HCT116 (cell line): ENCODE measurements at regions not wholly inside any gene's neighbourhood (a gene's known extent, or its start where the extent isn't known, plus 50 kb on each side); places are given as distances from the start of the nearest gene placed in this dataset.

Source experiments
- ATAC-seq: fragments of 200-7000 bp; cut with Tn5 transposase; 2 replicates; pipeline ENCODE4 v1.9.1; 2020; ENCODE audit warnings: mild to moderate bottlenecking, moderate library complexity
- BruUV-seq: library from RNA; stranded (reverse); fragments of 400-500 nt; replicated peaks from 2 replicates; lab custom pipeline; 2021; lab: Mats Ljungman, UMichigan
- CTCF ChIA-PET: fragments of 300-600 bp; sonication (Branson Sonifier 250); formaldehyde crosslinking; loops from one replicate; lab custom pipeline; 2021; ENCODE audit warnings: antibody characterized with exemption; lab: Charles Lee
- POLR2A ChIA-PET: fragments of 300-600, 350-600 bp; sonication (Branson Sonifier 250); formaldehyde crosslinking; loops from one replicate; lab custom pipeline; 2021; ENCODE audit warnings: antibody characterized with exemption; lab: Charles Lee
- RAD21 ChIA-PET, 2 experiments: fragments of 300-600 bp; sonication (Branson Sonifier 250); formaldehyde crosslinking; loops; one replicate each; lab custom pipeline; 2023; ENCODE audit warnings: low total read pairs in 2 of 2; ENCODE audit not compliant: uncharacterized antibody in 2 of 2, unreplicated experiment in 2 of 2, low non-redundant PET in 1 of 2; lab: Charles Lee
- DNase-seq: peaks from one replicate; pipeline ENCODE4 v3.0.0-alpha.2; 2010; ENCODE audit warnings: low read depth, low spot score
- H2AFZ ChIP-seq: fragments of 200-600 bp; shearing (Covaris generic), sonication (generic); 2 replicates; pipeline ENCODE4 v1.6.1; 2017; ENCODE audit warnings: low read depth, mixed run types, mixed read lengths, antibody characterized with exemption, low read length; ENCODE audit not compliant: poor library complexity, severe bottlenecking
- H3K27ac ChIP-seq: 2 replicates; pipeline ENCODE4 v1.5.1; 2012; ENCODE audit warnings: low read depth, low read length
- H3K27me3 ChIP-seq: fragments of 200-600 bp; sonication (generic); 2 replicates; pipeline ENCODE4 v1.6.1; 2016; ENCODE audit warnings: mixed run types, low read length, mixed read lengths; ENCODE audit not compliant: insufficient read depth
- H3K36me3 ChIP-seq, 2 experiments: fragments of 200-500 bp in 1 of 2; fragments of 200-600 bp in 1 of 2; sonication (Bioruptor generic) in 1 of 2; sonication (generic) in 1 of 2; 2 replicates each; pipeline versions ENCODE4 v1.5.1 to v1.6.1; 2014 to 2016; ENCODE audit warnings: low read length in 2 of 2, inconsistent platforms in 1 of 2, mixed read lengths in 1 of 2, mixed run types in 1 of 2; ENCODE audit not compliant: insufficient read depth in 2 of 2, control insufficient read depth in 1 of 2
- H3K4me1 ChIP-seq, 2 experiments: fragments of 200-600 bp in 1 of 2; sonication (generic) in 1 of 2; 2 replicates each; pipeline versions ENCODE4 v1.5.1 to v1.6.1; 2012 to 2017; ENCODE audit warnings: low read length in 2 of 2, inconsistent platforms in 1 of 2, mild to moderate bottlenecking in 1 of 2, mixed read lengths in 1 of 2, mixed run types in 1 of 2, moderate library complexity in 1 of 2; ENCODE audit not compliant: insufficient read depth in 2 of 2, control insufficient read depth in 1 of 2
- H3K4me2 ChIP-seq: fragments of 200-600 bp; sonication (generic); 2 replicates; pipeline ENCODE4 v1.6.1; 2017; ENCODE audit warnings: mixed run types, low read length, mixed read lengths
- H3K4me3 ChIP-seq, 2 experiments: fragments of 200-600 bp in 1 of 2; sonication (generic) in 1 of 2; replicated peaks in 1 of 2; 2 replicates each; pipeline ENCODE4 v1.5.1; 2011 to 2016; ENCODE audit warnings: low read length in 2 of 2, control low read depth in 1 of 2, low read depth in 1 of 2, mild to moderate bottlenecking in 1 of 2, mixed read lengths in 1 of 2, mixed run types in 1 of 2
- H3K79me2 ChIP-seq: fragments of 200-600 bp; sonication (generic); 2 replicates; pipeline ENCODE4 v1.6.1; 2017; ENCODE audit warnings: mild to moderate bottlenecking, mixed run types, low read length, moderate library complexity, mixed read lengths; ENCODE audit not compliant: insufficient read depth
- H3K9ac ChIP-seq: fragments of 200-600 bp; sonication (generic); 2 replicates; pipeline ENCODE4 v1.6.1; 2016; ENCODE audit warnings: low read length, mixed read lengths
- H3K9me2 ChIP-seq: fragments of 200-600 bp; sonication (generic), shearing (Covaris generic); 2 replicates; pipeline ENCODE4 v1.6.1; 2017; ENCODE audit warnings: mixed run types, mild to moderate bottlenecking, moderate library complexity; ENCODE audit not compliant: insufficient read depth
- H3K9me3 ChIP-seq, 2 experiments: fragments of 200-500 bp in 1 of 2; fragments of 200-600 bp in 1 of 2; sonication (Bioruptor generic) in 1 of 2; sonication (generic) in 1 of 2; 2 replicates each; pipeline ENCODE4 v1.6.1; 2014 to 2017; ENCODE audit warnings: low read length in 2 of 2, mixed read lengths in 2 of 2, inconsistent platforms in 1 of 2, low read depth in 1 of 2, mild to moderate bottlenecking in 1 of 2, mixed run types in 1 of 2, moderate library complexity in 1 of 2; ENCODE audit not compliant: control insufficient read depth in 1 of 2, insufficient read depth in 1 of 2
- H4K20me1 ChIP-seq: fragments of 200-600 bp; sonication (generic), shearing (Covaris generic); 2 replicates; pipeline ENCODE4 v1.6.1; 2017; ENCODE audit warnings: mixed run types, mild to moderate bottlenecking, moderate library complexity; ENCODE audit not compliant: insufficient read depth
- CBX3 ChIP-seq: IDR thresholded peaks from 2 replicates; pipeline ENCODE4 v1.6.1; 2012; ENCODE audit warnings: low read depth
- CEBPB ChIP-seq: IDR thresholded peaks from 2 replicates; pipeline ENCODE4 v1.6.1; 2012; ENCODE audit warnings: low read depth
- EGR1 ChIP-seq: IDR thresholded peaks from 2 replicates; pipeline ENCODE4 v1.6.1; 2012; ENCODE audit warnings: low read depth
- ELF1 ChIP-seq: IDR thresholded peaks from 2 replicates; pipeline ENCODE4 v1.6.1; 2012; ENCODE audit warnings: low read depth, borderline replicate concordance
- EZH2 ChIP-seq: fragments of 200-600 bp; sonication (generic); IDR thresholded peaks from 2 replicates; pipeline ENCODE4 v1.6.1; 2017; ENCODE audit warnings: antibody characterized with exemption, mixed run types
- EZH2phosphoT487 ChIP-seq: fragments of 200-600 bp; IDR thresholded peaks from 2 replicates; pipeline ENCODE4 v1.6.1; 2018; ENCODE audit warnings: antibody characterized with exemption, borderline replicate concordance
- FOSL1 ChIP-seq: IDR thresholded peaks from 2 replicates; pipeline ENCODE4 v1.6.1; 2012; ENCODE audit warnings: low read depth
- JUND ChIP-seq: IDR thresholded peaks from 2 replicates; pipeline ENCODE4 v1.6.1; 2012
- POLR2AphosphoS5 ChIP-seq: IDR thresholded peaks from 2 replicates; pipeline ENCODE4 v1.6.1; 2011; ENCODE audit warnings: mild to moderate bottlenecking, low read depth, low read length, moderate library complexity
- RAD21 ChIP-seq: IDR thresholded peaks from 2 replicates; pipeline ENCODE4 v1.6.1; 2012; ENCODE audit warnings: low read depth, mild to moderate bottlenecking
- SIN3A ChIP-seq: IDR thresholded peaks from 2 replicates; pipeline ENCODE4 v1.6.1; 2012; ENCODE audit warnings: low read depth
- SP1 ChIP-seq: IDR thresholded peaks from 2 replicates; pipeline ENCODE4 v1.6.1; 2012; ENCODE audit warnings: low read depth
- SRF ChIP-seq: IDR thresholded peaks from 2 replicates; pipeline ENCODE4 v1.6.1; 2012; ENCODE audit warnings: low read depth
- TCF7L2 ChIP-seq: IDR thresholded peaks from 2 replicates; pipeline ENCODE4 v1.7.0; 2011; ENCODE audit warnings: borderline replicate concordance, inconsistent platforms; ENCODE audit not compliant: insufficient read depth, insufficient read length; ENCODE audit errors: extremely low read depth
- ZFX ChIP-seq: fragments of 450-650 bp; IDR thresholded peaks from 2 replicates; pipeline ENCODE4 v1.6.1; 2017
- ZNF274 ChIP-seq: fragments of 200-500 bp; sonication (Bioruptor generic); IDR thresholded peaks from 2 replicates; pipeline ENCODE4 v1.6.1; 2014; ENCODE audit warnings: mild to moderate bottlenecking, low read depth, low read length, inconsistent platforms
- intact Hi-C: fragments of 100-400 bp; cut with micrococcal nuclease; formaldehyde crosslinking; loops from 2 replicates; pipeline ENCODE4 v1.10.0; 2022
- TF ChIP-seq, protein P1 (sequence below): IDR thresholded peaks from 2 replicates; pipeline ENCODE4 v1.6.1; 2011; ENCODE audit warnings: mild to moderate bottlenecking, low read length, moderate library complexity; ENCODE audit not compliant: insufficient replicate concordance; ENCODE audit errors: extremely low read depth
- TF ChIP-seq, protein P2 (sequence below): IDR thresholded peaks from 2 replicates; pipeline ENCODE4 v1.6.1; 2012
- TF ChIP-seq, protein P3 (sequence below): IDR thresholded peaks from 2 replicates; pipeline ENCODE4 v1.6.1; 2012; ENCODE audit warnings: low read depth
- TF ChIP-seq, protein P4 (sequence below), 3 experiments: fragments of 200-600 bp in 1 of 3; sonication (generic) in 1 of 3; IDR thresholded peaks in 2 of 3; conservative IDR thresholded peaks in 1 of 3; 2 replicates each; pipeline ENCODE4 v1.5.1; 2012 to 2017; ENCODE audit warnings: low read depth in 2 of 3, low read length in 2 of 3, antibody characterized with exemption in 1 of 3, borderline replicate concordance in 1 of 3, control low read depth in 1 of 3, mild to moderate bottlenecking in 1 of 3, mixed read lengths in 1 of 3, mixed run types in 1 of 3, moderate library complexity in 1 of 3; ENCODE audit not compliant: insufficient read depth in 1 of 3

DNA sequence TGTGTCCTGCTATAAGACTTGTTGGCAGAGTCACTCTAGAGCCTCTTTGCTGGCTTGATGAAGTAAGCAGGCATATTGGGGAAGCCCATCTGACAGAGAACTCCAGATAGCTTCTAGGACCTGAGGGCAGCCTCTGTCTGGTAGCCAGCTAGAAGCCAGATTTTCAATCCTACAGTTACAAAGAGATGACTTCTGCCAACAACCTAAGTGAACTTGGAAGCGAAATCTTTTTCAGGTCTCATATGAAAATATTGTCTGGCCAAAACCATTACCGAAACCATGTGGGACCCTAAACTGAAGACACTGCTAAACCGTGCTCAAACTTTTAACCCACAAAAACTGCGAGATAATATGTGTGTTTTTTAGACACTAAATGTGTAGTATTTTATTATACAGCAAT lies 140.9 kb downstream of the MRPS30 start:
- H3K79me2 ChIP-seq: no peaks in the 10 kb centered on the region
- H3K27me3 ChIP-seq: no peaks in the 10 kb centered on the region
- ChIA-PET POLR2A (no interaction called here), RAD21 (no interaction called here), CTCF (interaction anchor here (0.9 kb wide), 1 partner anchor 825 kb away, joined by 3 read pairs; no protein-coding TSS in a partner anchor)
- intact Hi-C loops: loop anchor here (5.0 to 10.0 kb wide), 2 partner anchors 685 to 828 kb away; no protein-coding TSS in a partner anchor
- DNase-seq (no peak), ATAC-seq (no peak)
- H3K4me3 ChIP-seq: no peak overlapping the region
- H3K36me3 ChIP-seq: no peaks in the 10 kb centered on the region
- no peak overlapping the region for H3K9ac ChIP-seq
- no peaks in the 10 kb centered on the region for H3K9me3 ChIP-seq
- no peaks in the 10 kb centered on the region for H3K9me2 ChIP-seq
- no peaks in the 10 kb centered on the region for H4K20me1 ChIP-seq
- TF ChIP-seq ZNF274: no peak
- TF ChIP-seq RAD21: no peak
- no peak for TF ChIP-seq EGR1
- TF ChIP-seq TCF7L2: no peak
- TF ChIP-seq, protein P1, sequence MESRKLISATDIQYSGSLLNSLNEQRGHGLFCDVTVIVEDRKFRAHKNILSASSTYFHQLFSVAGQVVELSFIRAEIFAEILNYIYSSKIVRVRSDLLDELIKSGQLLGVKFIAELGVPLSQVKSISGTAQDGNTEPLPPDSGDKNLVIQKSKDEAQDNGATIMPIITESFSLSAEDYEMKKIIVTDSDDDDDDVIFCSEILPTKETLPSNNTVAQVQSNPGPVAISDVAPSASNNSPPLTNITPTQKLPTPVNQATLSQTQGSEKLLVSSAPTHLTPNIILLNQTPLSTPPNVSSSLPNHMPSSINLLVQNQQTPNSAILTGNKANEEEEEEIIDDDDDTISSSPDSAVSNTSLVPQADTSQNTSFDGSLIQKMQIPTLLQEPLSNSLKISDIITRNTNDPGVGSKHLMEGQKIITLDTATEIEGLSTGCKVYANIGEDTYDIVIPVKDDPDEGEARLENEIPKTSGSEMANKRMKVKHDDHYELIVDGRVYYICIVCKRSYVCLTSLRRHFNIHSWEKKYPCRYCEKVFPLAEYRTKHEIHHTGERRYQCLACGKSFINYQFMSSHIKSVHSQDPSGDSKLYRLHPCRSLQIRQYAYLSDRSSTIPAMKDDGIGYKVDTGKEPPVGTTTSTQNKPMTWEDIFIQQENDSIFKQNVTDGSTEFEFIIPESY: no peak
- TF ChIP-seq, protein P2, sequence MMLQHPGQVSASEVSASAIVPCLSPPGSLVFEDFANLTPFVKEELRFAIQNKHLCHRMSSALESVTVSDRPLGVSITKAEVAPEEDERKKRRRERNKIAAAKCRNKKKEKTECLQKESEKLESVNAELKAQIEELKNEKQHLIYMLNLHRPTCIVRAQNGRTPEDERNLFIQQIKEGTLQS: no peak
- TF ChIP-seq SIN3A: no peak
- no peak for TF ChIP-seq ZFX
- no peak for TF ChIP-seq CEBPB
- TF ChIP-seq SP1: no peak
- TF ChIP-seq EZH2phosphoT487: no peak
- no peak for TF ChIP-seq POLR2AphosphoS5
- no peak for TF ChIP-seq ELF1
- TF ChIP-seq, protein P3, sequence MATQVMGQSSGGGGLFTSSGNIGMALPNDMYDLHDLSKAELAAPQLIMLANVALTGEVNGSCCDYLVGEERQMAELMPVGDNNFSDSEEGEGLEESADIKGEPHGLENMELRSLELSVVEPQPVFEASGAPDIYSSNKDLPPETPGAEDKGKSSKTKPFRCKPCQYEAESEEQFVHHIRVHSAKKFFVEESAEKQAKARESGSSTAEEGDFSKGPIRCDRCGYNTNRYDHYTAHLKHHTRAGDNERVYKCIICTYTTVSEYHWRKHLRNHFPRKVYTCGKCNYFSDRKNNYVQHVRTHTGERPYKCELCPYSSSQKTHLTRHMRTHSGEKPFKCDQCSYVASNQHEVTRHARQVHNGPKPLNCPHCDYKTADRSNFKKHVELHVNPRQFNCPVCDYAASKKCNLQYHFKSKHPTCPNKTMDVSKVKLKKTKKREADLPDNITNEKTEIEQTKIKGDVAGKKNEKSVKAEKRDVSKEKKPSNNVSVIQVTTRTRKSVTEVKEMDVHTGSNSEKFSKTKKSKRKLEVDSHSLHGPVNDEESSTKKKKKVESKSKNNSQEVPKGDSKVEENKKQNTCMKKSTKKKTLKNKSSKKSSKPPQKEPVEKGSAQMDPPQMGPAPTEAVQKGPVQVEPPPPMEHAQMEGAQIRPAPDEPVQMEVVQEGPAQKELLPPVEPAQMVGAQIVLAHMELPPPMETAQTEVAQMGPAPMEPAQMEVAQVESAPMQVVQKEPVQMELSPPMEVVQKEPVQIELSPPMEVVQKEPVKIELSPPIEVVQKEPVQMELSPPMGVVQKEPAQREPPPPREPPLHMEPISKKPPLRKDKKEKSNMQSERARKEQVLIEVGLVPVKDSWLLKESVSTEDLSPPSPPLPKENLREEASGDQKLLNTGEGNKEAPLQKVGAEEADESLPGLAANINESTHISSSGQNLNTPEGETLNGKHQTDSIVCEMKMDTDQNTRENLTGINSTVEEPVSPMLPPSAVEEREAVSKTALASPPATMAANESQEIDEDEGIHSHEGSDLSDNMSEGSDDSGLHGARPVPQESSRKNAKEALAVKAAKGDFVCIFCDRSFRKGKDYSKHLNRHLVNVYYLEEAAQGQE: no peak
- TF ChIP-seq, protein P4, sequence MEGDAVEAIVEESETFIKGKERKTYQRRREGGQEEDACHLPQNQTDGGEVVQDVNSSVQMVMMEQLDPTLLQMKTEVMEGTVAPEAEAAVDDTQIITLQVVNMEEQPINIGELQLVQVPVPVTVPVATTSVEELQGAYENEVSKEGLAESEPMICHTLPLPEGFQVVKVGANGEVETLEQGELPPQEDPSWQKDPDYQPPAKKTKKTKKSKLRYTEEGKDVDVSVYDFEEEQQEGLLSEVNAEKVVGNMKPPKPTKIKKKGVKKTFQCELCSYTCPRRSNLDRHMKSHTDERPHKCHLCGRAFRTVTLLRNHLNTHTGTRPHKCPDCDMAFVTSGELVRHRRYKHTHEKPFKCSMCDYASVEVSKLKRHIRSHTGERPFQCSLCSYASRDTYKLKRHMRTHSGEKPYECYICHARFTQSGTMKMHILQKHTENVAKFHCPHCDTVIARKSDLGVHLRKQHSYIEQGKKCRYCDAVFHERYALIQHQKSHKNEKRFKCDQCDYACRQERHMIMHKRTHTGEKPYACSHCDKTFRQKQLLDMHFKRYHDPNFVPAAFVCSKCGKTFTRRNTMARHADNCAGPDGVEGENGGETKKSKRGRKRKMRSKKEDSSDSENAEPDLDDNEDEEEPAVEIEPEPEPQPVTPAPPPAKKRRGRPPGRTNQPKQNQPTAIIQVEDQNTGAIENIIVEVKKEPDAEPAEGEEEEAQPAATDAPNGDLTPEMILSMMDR (IDR thresholded peaks at IDR 0.05 in 2 of 3, conservative IDR thresholded peaks at IDR 0.05 in 1 of 3; ENCODE audit: borderline replicate concordance in 1 of 3, insufficient read depth in 1 of 3, low read depth in 2 of 3, low read length in 2 of 3): no peak
- TF ChIP-seq FOSL1: no peak
- TF ChIP-seq EZH2: no peak
- no peak for TF ChIP-seq JUND
- TF ChIP-seq CBX3: no peak
- no peak for TF ChIP-seq SRF
- no peak overlapping the region for H2AFZ ChIP-seq
- no peak overlapping the region for H3K27ac ChIP-seq
- no peak overlapping the region for H3K4me2 ChIP-seq
- peaks cover 0 to 3% of the 10 kb centered on the region in 2 experiments; a peak in 1 of 4 replicates for H3K4me1 ChIP-seq
- BruUV-seq: no TSS peak
